Fibroblast of lung (primary cell): ENCODE measurements at regions not wholly inside any gene's neighbourhood (a gene's known extent, or its start where the extent isn't known, plus 50 kb on each side); places are given as distances from the start of the nearest gene placed in this dataset.

Experiments used
- DNase-seq, 2 donors: peaks; one replicate each; pipeline versions ENCODE4 v3.0.0 to v3.0.0-alpha.2; 2010; ENCODE audit warnings: low read depth in 2 of 2
- H2AFZ ChIP-seq: 2 replicates; pipeline ENCODE4 v1.5.1; 2012; ENCODE audit warnings: low read length, control low read depth, inconsistent platforms
- H3K27ac ChIP-seq: 2 replicates; pipeline ENCODE4 v1.5.1; 2011; ENCODE audit warnings: low read length, control low read depth; ENCODE audit not compliant: insufficient read depth
- H3K27me3 ChIP-seq: 2 replicates; pipeline ENCODE4 v1.5.1; 2011; ENCODE audit warnings: mild to moderate bottlenecking, low read length; ENCODE audit not compliant: control insufficient read depth, insufficient read depth
- H3K36me3 ChIP-seq: 2 replicates; pipeline ENCODE4 v1.5.1; 2011; ENCODE audit warnings: low read length; ENCODE audit not compliant: control insufficient read depth, insufficient read depth
- H3K4me1 ChIP-seq: 2 replicates; pipeline ENCODE4 v1.5.1; 2011; ENCODE audit warnings: low read length; ENCODE audit not compliant: control insufficient read depth, insufficient read depth; ENCODE audit errors: extremely low read depth
- H3K4me2 ChIP-seq: 2 replicates; pipeline ENCODE4 v1.5.1; 2011; ENCODE audit warnings: low read length, control low read depth; ENCODE audit not compliant: insufficient read depth; ENCODE audit errors: extremely low read depth
- H3K4me3 ChIP-seq, 4 experiments: fragments of 200-600 bp in 1 of 4; sonication (generic) in 1 of 4; replicated peaks in 1 of 4; 2 replicates each; pipeline ENCODE4 v1.5.1; 2011 to 2016; ENCODE audit warnings: low read length in 4 of 4, low read depth in 3 of 4, mild to moderate bottlenecking in 3 of 4, control low read depth in 2 of 4, inconsistent platforms in 1 of 4, mixed read lengths in 1 of 4; ENCODE audit not compliant: insufficient read depth in 1 of 4; ENCODE audit errors: control extremely low read depth in 1 of 4
- H3K79me2 ChIP-seq: 2 replicates; pipeline ENCODE4 v1.5.1; 2012; ENCODE audit warnings: mild to moderate bottlenecking, low read length, inconsistent platforms; ENCODE audit not compliant: control insufficient read depth, insufficient read depth
- H3K9ac ChIP-seq: 2 replicates; pipeline ENCODE4 v1.5.1; 2011; ENCODE audit warnings: mild to moderate bottlenecking, low read length, control low read depth; ENCODE audit not compliant: insufficient read depth
- H3K9me3 ChIP-seq: 2 replicates; pipeline ENCODE4 v1.5.1; 2012; ENCODE audit warnings: low read depth, low read length; ENCODE audit not compliant: control insufficient read depth, insufficient read depth
- H4K20me1 ChIP-seq: 2 replicates; pipeline ENCODE4 v1.5.1; 2011; ENCODE audit warnings: low read length; ENCODE audit not compliant: control insufficient read depth, insufficient read depth; ENCODE audit errors: extremely low read depth
- CTCF ChIP-seq, 2 donors: IDR thresholded peaks in 1 of 2; conservative IDR thresholded peaks in 1 of 2; 1 replicate in 1 of 2; 2 replicates in 1 of 2; pipeline ENCODE4 v1.5.1; 2011 to 2012; ENCODE audit warnings: low read length in 2 of 2, control low read depth in 1 of 2, inconsistent platforms in 1 of 2, low read depth in 1 of 2, mild to moderate bottlenecking in 1 of 2
- EZH2 ChIP-seq: IDR thresholded peaks from 2 replicates; pipeline ENCODE4 v1.5.1; 2012; ENCODE audit warnings: low read length, control low read depth, mild to moderate bottlenecking; ENCODE audit errors: missing control alignments

GRCh38 chr20:22373164-22373895 is 211.0 kb downstream of the FOXA2 start:
- Histone ChIP-seq H3K4me1 (no peaks in the 10 kb centered on the region), H4K20me1 (no peaks in the 10 kb centered on the region), H3K9me3 (no peaks in the 10 kb centered on the region), H2AFZ (no peak overlapping the region), H3K79me2 (no peaks in the 10 kb centered on the region), H3K27ac (no peak overlapping the region), H3K27me3 (no peaks in the 10 kb centered on the region), H3K4me2 (no peak overlapping the region), H3K4me3 (no peak overlapping the region), H3K36me3 (no peaks in the 10 kb centered on the region), H3K9ac (no peak overlapping the region)
- no peak for DNase-seq
- no peak for TF ChIP-seq CTCF (conservative IDR thresholded peaks at IDR 0.05 in 1 of 2, IDR thresholded peaks at IDR 0.05 in 1 of 2; ENCODE audit: low read depth in 1 of 2, low read length in 2 of 2)
- TF ChIP-seq EZH2: no peak

- no peaks in the 10 kb centered on the region for H3K4me1 ChIP-seq
- no peak overlapping the region for H2AFZ ChIP-seq
- H3K9me3 ChIP-seq: no peaks in the 10 kb centered on the region
Observed at GRCh38 chr20:22371843-22372242, 212.5 kb downstream of the FOXA2 start.

GRCh38 chr20:22370137-22370536 is 214.2 kb downstream of the FOXA2 start:
- H3K4me3 ChIP-seq: no peak overlapping the region
- H2AFZ ChIP-seq: no peak overlapping the region
- no peak overlapping the region for H3K4me2 ChIP-seq
- H3K9ac ChIP-seq: no peak overlapping the region
- no peaks in the 10 kb centered on the region for H3K9me3 ChIP-seq
- TF ChIP-seq CTCF (conservative IDR thresholded peaks at IDR 0.05 in 1 of 2, IDR thresholded peaks at IDR 0.05 in 1 of 2; ENCODE audit: low read depth in 1 of 2, low read length in 2 of 2): no peak
- TF ChIP-seq EZH2: no peak
- H3K4me1 ChIP-seq: no peaks in the 10 kb centered on the region
- H3K79me2 ChIP-seq: no peaks in the 10 kb centered on the region
- H3K27ac ChIP-seq: no peak overlapping the region
- no peaks in the 10 kb centered on the region for H3K36me3 ChIP-seq
- no peak for DNase-seq
- no peaks in the 10 kb centered on the region for H3K27me3 ChIP-seq
- no peaks in the 10 kb centered on the region for H4K20me1 ChIP-seq

More at GRCh38 chr20:22371843-22372242, 212.5 kb downstream of the FOXA2 start:
- Histone ChIP-seq H3K4me3 (no peak overlapping the region), H3K4me2 (no peak overlapping the region), H3K27me3 (no peaks in the 10 kb centered on the region), H4K20me1 (no peaks in the 10 kb centered on the region), H3K36me3 (no peaks in the 10 kb centered on the region), H3K27ac (no peak overlapping the region), H3K79me2 (no peaks in the 10 kb centered on the region), H3K9ac (no peak overlapping the region)
- no peak for DNase-seq
- TF ChIP-seq EZH2 (no peak), CTCF (conservative IDR thresholded peaks at IDR 0.05 in 1 of 2, IDR thresholded peaks at IDR 0.05 in 1 of 2; ENCODE audit: low read depth in 1 of 2, low read length in 2 of 2) (no peak)
